GM21723 (cell line): ENCODE measurements at regions not wholly inside any gene's neighbourhood (a gene's known extent, or its start where the extent isn't known, plus 50 kb on each side); places are given as distances from the start of the nearest gene placed in this dataset.
"Not testable (repeated sequence)": the region's sequence is repeated elsewhere in the genome, so short reads cannot be mapped to it uniquely, and the experiment has no call there.

ENCODE experiments used
- ATAC-seq: cut with Tn5 transposase; IDR thresholded peaks from one replicate; pipeline ENCODE4 v1.9.1; 2021; ENCODE audit warnings: mild to moderate bottlenecking, moderate library complexity; ENCODE audit not compliant: unreplicated experiment

- ATAC-seq = no peak
Measured at GRCh38 chr3:76310667-76311066, 525.3 kb upstream of the ZNF717 start.

GRCh38 chr3:76311941-76312340 is 526.6 kb upstream of the ZNF717 start:
- no peak for ATAC-seq

GRCh38 chr3:76315906-76316305 is 530.6 kb upstream of the ZNF717 start:
- not testable (repeated sequence) for ATAC-seq

GRCh38 chr3:76321614-76322013 is 536.3 kb upstream of the ZNF717 start:
- no peak for ATAC-seq

- no peak for ATAC-seq
Measured at GRCh38 chr3:76324101-76324500, 538.8 kb upstream of the ZNF717 start.

- ATAC-seq = no peak
Measured at GRCh38 chr3:76345878-76346277, 560.5 kb upstream of the ZNF717 start.

GRCh38 chr3:76346690-76347089 is 561.3 kb upstream of the ZNF717 start:
- no peak for ATAC-seq

- no peak for ATAC-seq
Measured at GRCh38 chr3:76349715-76350480, 564.5 kb upstream of the ZNF717 start.

GRCh38 chr3:76352051-76352450 is 566.7 kb upstream of the ZNF717 start:
- ATAC-seq = no peak

GRCh38 chr3:76352511-76353284 is 567.3 kb upstream of the ZNF717 start:
- no peak for ATAC-seq

- no peak for ATAC-seq
Measured at GRCh38 chr3:76353683-76354082, 568.3 kb upstream of the ZNF717 start.

- ATAC-seq = no peak
Measured at GRCh38 chr3:76361010-76361409, 575.7 kb upstream of the ZNF717 start.

- ATAC-seq = no peak
Measured at GRCh38 chr3:76362643-76363042, 577.3 kb upstream of the ZNF717 start.

GRCh38 chr3:76365275-76365674 is 579.9 kb upstream of the ZNF717 start:
- no peak for ATAC-seq

- no peak for ATAC-seq
Measured at GRCh38 chr3:76367281-76367680, 581.9 kb upstream of the ZNF717 start.

- ATAC-seq = no peak
Measured at GRCh38 chr3:76369170-76369569, 583.8 kb upstream of the ZNF717 start.

- ATAC-seq = no peak
Measured at GRCh38 chr3:76370749-76371520, 585.6 kb upstream of the ZNF717 start.

GRCh38 chr3:76372497-76372896 is 587.1 kb upstream of the ZNF717 start:
- ATAC-seq = no peak

GRCh38 chr3:76377074-76377473 is 591.7 kb upstream of the ZNF717 start:
- no peak for ATAC-seq

GRCh38 chr3:76378789-76379188 is 593.4 kb upstream of the ZNF717 start:
- ATAC-seq = no peak

- no peak for ATAC-seq
Measured at GRCh38 chr3:76383781-76384180, 598.4 kb upstream of the ZNF717 start.

GRCh38 chr3:76387000-76387399 is 601.7 kb upstream of the ZNF717 start:
- no peak for ATAC-seq
